Omental fat pad (tissue), 3 donors: ENCODE measurements at regions not wholly inside any gene's neighbourhood (a gene's known extent, or its start where the extent isn't known, plus 50 kb on each side); places are given as distances from the start of the nearest gene placed in this dataset.
"Not testable (repeated sequence)": the region's sequence is repeated elsewhere in the genome, so short reads cannot be mapped to it uniquely, and the experiment has no call there.

Experiments used
- ATAC-seq: fragments of 150-250 bp; one replicate; pipeline ENCODE4 v1.9.1; 2016; ENCODE audit warnings: mild to moderate bottlenecking, moderate library complexity; ENCODE audit not compliant: low FRiP score
- DNase-seq: peaks from one replicate; pipeline ENCODE4 v3.0.0-alpha.2; 2019; ENCODE audit warnings: low spot score
- CTCF ChIP-seq, 3 donors: fragments of 450-650 bp; IDR thresholded peaks; one replicate each; pipeline ENCODE4 v1.5.1; 2016 to 2017; ENCODE audit warnings: antibody characterized with exemption in 3 of 3, mild to moderate bottlenecking in 3 of 3, moderate library complexity in 2 of 3

DNA sequence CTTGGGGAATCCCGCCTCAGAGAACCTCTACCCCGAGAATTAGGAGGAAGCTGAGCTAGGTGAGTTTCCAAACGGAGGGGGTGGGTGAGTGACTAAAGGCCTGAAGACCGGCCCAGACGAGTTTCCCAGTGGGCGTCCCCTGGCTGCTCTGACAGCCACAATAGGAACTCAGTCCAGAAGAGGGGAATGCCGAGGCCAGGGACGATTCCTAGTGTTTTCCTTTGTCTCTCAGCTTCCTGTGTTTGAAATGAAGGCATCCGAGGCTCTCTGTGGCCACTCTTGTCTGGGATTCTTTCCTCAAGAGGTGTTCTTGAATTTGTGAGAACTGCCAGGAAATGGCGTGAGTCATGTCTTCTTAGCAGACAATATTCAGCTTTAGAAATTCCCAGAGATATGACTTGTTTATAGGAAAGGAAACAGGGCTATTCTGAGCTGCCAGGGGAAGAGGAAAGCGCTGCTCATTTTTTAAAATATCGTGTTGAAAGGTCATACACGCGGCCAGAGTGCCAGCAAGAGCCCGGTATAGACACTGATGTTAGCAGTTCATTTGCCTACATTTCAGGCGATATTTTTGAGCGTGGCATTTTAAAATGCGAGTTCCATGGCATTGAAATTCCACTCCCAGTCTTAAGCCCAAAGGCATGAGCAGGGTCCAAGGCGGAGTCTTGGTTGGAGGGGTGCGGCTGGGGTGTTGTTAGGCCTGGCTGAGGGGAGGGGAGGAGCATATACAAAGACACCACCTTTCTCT is 169.1 kb upstream of the KLF7 start:
- ATAC-seq (peak; percentile 91), DNase-seq (peak; percentile 44)
- TF ChIP-seq CTCF (IDR thresholded peaks at IDR 0.05): no peak

- DNase-seq (no peak), ATAC-seq (no peak)
These were observed 171.8 kb upstream of the KLF7 start for GRCh38 chr2:207337234-207338219.

GRCh38 chr2:207338220-207338607 is 172.5 kb upstream of the KLF7 start:
- no peak for ATAC-seq

More at GRCh38 chr2:207337234-207338219, 171.8 kb upstream of the KLF7 start:
- TF ChIP-seq CTCF (IDR thresholded peaks at IDR 0.05): no peak

DNA sequence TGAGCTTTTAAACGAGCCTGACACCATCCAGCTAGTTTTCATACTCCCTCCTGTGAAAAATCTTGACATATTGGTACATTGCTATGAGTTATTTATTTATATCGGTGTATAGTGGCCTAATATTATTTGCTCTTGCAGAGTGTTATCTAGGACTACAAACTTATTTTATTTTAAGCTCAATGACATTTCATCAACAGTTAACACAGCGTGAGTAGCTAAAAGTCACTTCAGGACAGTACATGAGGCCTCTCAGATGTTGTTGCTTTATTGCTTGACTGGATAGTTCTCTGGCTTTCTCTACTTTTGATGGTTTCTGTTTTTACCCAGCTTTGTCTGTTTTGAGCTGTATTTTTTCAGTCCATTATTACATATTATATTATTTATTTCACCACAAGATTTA is 172.9 kb upstream of the KLF7 start:
- TF ChIP-seq CTCF (IDR thresholded peaks at IDR 0.05): no peak
- DNase-seq: no peak
- ATAC-seq: no peak

More at GRCh38 chr2:207338220-207338607, 172.5 kb upstream of the KLF7 start:
- DNase-seq: no peak
- no peak for TF ChIP-seq CTCF (IDR thresholded peaks at IDR 0.05)

GRCh38 chr2:207341112-207341750 is 175.5 kb upstream of the KLF7 start:
- DNase-seq: no peak
- no peak for ATAC-seq
- no peak for TF ChIP-seq CTCF (IDR thresholded peaks at IDR 0.05)

- no peak for ATAC-seq
- DNase-seq: no peak
- TF ChIP-seq CTCF (IDR thresholded peaks at IDR 0.05): no peak
These were observed 176.1 kb upstream of the KLF7 start for GRCh38 chr2:207341804-207342203.

- ATAC-seq, DNase-seq: not testable (repeated sequence)
These were observed 179.0 kb upstream of the KLF7 start for GRCh38 chr2:207344596-207345394.
